Stimulated activated CD8-positive, alpha-beta memory T cell treated with anti-CD3 and anti-CD28 coated beads, Interleukin-2, amount 100 ng/mL, for 1 hour (primary cell): ENCODE measurements at regions not wholly inside any gene's neighbourhood (a gene's known extent, or its start where the extent isn't known, plus 50 kb on each side); places are given as distances from the start of the nearest gene placed in this dataset.
"Not testable (repeated sequence)": the region's sequence is repeated elsewhere in the genome, so short reads cannot be mapped to it uniquely, and the experiment has no call there.

Source experiments
- DNase-seq, 2 donors: peaks; one replicate each; pipeline ENCODE4 v3.0.0-alpha.2; 2020; ENCODE audit warnings: low read depth in 2 of 2

GRCh38 chr2:242107065-242107464 lies 237.5 kb downstream of the RTP5 start:
- DNase-seq: not testable (repeated sequence)

GRCh38 chr2:242108797-242109500 lies 239.4 kb downstream of the RTP5 start:
- not testable (repeated sequence) for DNase-seq

- not testable (repeated sequence) for DNase-seq
Observed at GRCh38 chr2:242109819-242110218, 240.3 kb downstream of the RTP5 start.

GRCh38 chr2:242111954-242112353 lies 242.4 kb downstream of the RTP5 start:
- DNase-seq: not testable (repeated sequence)

- DNase-seq: not testable (repeated sequence)
Observed at GRCh38 chr2:242113492-242113891, 244.0 kb downstream of the RTP5 start.

- DNase-seq: not testable (repeated sequence)
Observed at GRCh38 chr2:242116676-242117075, 247.1 kb downstream of the RTP5 start.

- DNase-seq: not testable (repeated sequence)
Observed at GRCh38 chr2:242117305-242117704, 247.8 kb downstream of the RTP5 start.

- not testable (repeated sequence) for DNase-seq
Observed at GRCh38 chr2:242119682-242120081, 250.2 kb downstream of the RTP5 start.

GRCh38 chr2:242130682-242131081 lies 261.2 kb downstream of the RTP5 start:
- not testable (repeated sequence) for DNase-seq

- not testable (repeated sequence) for DNase-seq
Observed at GRCh38 chr2:242159921-242160320, 290.4 kb downstream of the RTP5 start.

GRCh38 chr2:242165115-242165514 lies 295.6 kb downstream of the RTP5 start:
- not testable (repeated sequence) for DNase-seq

- DNase-seq: not testable (repeated sequence)
Observed at GRCh38 chr2:242171290-242171689, 301.8 kb downstream of the RTP5 start.
